ENCODE measurements at regions not wholly inside any gene's neighbourhood (a gene's known extent, or its start where the extent isn't known, plus 50 kb on each side); places are given as distances from the start of the nearest gene placed in this dataset.

GRCh38 chr9:30597608-30598007 lies 1786.8 kb upstream of the ACO1 start:
- TF ChIP-seq CTCF (conservative IDR thresholded peaks at IDR 0.05 in 1 of 2, IDR thresholded peaks at IDR 0.05 in 1 of 2; ENCODE audit: extremely low read depth in 1 of 2, insufficient read depth in 1 of 2, low read depth in 1 of 2, low read length in 2 of 2) (no peak), EZH2 (IDR thresholded peaks at IDR 0.05; ENCODE audit: borderline replicate concordance, low read length) (no peak)

Measured in mammary epithelial cell (primary cell).